Testis (tissue), 2 donors: ENCODE measurements at regions not wholly inside any gene's neighbourhood (a gene's known extent, or its start where the extent isn't known, plus 50 kb on each side); places are given as distances from the start of the nearest gene placed in this dataset.

ENCODE experiments used
- CTCF ChIP-seq, 3 experiments: fragments of 450-650 bp in 2 of 3; fragments of 200-600 bp in 1 of 3; sonication (generic) in 1 of 3; IDR thresholded peaks; one replicate each; pipeline ENCODE4 v1.5.1; 2016 to 2019; ENCODE audit warnings: antibody characterized with exemption in 3 of 3, mild to moderate bottlenecking in 2 of 3, moderate library complexity in 1 of 3
- POLR2A ChIP-seq: fragments of 450-650 bp; IDR thresholded peaks from one replicate; pipeline ENCODE4 v1.6.1; 2017; ENCODE audit warnings: antibody characterized with exemption, mild to moderate bottlenecking, moderate library complexity

GRCh38 chr3:68142441-68142840 lies 488.0 kb upstream of the SUCLG2 start:
- no peak for TF ChIP-seq CTCF (IDR thresholded peaks at IDR 0.05)
- no peak for TF ChIP-seq POLR2A
